Dendritic cell treated with granulocyte-macrophage colony-stimulating factor and Interleukin-4, amounts not matched to agents 40 ng/mL and 50 ng/mL, for 4 days (primary cell): ENCODE measurements at regions not wholly inside any gene's neighbourhood (a gene's known extent, or its start where the extent isn't known, plus 50 kb on each side); places are given as distances from the start of the nearest gene placed in this dataset.
"Not testable (repeated sequence)": the region's sequence is repeated elsewhere in the genome, so short reads cannot be mapped to it uniquely, and the experiment has no call there.

Experiments used
- H3K27ac Mint-ChIP-seq: one replicate; pipeline ENCODE4 v1.8.0; 2022; ENCODE audit warnings: mild to moderate bottlenecking, mixed read lengths
- H3K27me3 Mint-ChIP-seq: one replicate; pipeline ENCODE4 v1.8.0; 2022; ENCODE audit warnings: mild to moderate bottlenecking, mixed read lengths
- H3K36me3 Mint-ChIP-seq: one replicate; pipeline ENCODE4 v1.8.0; 2022; ENCODE audit warnings: low read depth, mixed read lengths
- H3K4me1 Mint-ChIP-seq: one replicate; pipeline ENCODE4 v1.8.0; 2022; ENCODE audit warnings: low read depth, mixed read lengths
- H3K4me3 Mint-ChIP-seq: one replicate; pipeline ENCODE4 v1.8.0; 2022; ENCODE audit warnings: mild to moderate bottlenecking, moderate library complexity, mixed read lengths
- H3K9me3 Mint-ChIP-seq: one replicate; pipeline ENCODE4 v1.8.0; 2022; ENCODE audit warnings: mixed read lengths
- intact Hi-C: fragments of 100-400 bp; cut with micrococcal nuclease; formaldehyde crosslinking; loops from one replicate; pipeline ENCODE4 v1.15.0; 2022

- Mint-ChIP-seq H3K4me1 (no peaks in the 10 kb centered on the region), H3K27ac (no peak overlapping the region), H3K4me3 (no peak overlapping the region), H3K36me3 (no peaks in the 10 kb centered on the region), H3K9me3 (peaks cover 11% of the 10 kb centered on the region), H3K27me3 (no peaks in the 10 kb centered on the region)
- intact Hi-C loops: no loop called here
Observed at GRCh38 chr2:6167592-6168138, 475.5 kb downstream of the SOX11 start.

GRCh38 chr2:6168485-6168884 is 476.3 kb downstream of the SOX11 start:
- H3K4me1 Mint-ChIP-seq: no peaks in the 10 kb centered on the region
- H3K27ac Mint-ChIP-seq: no peak overlapping the region
- peaks cover 19% of the 10 kb centered on the region for H3K9me3 Mint-ChIP-seq
- H3K36me3 Mint-ChIP-seq: no peaks in the 10 kb centered on the region
- intact Hi-C loops: no loop called here
- no peaks in the 10 kb centered on the region for H3K27me3 Mint-ChIP-seq
- H3K4me3 Mint-ChIP-seq: no peak overlapping the region

GRCh38 chr2:6171294-6171693 is 479.1 kb downstream of the SOX11 start:
- H3K4me3 Mint-ChIP-seq: no peak overlapping the region
- H3K27ac Mint-ChIP-seq: no peak overlapping the region
- peaks cover 23% of the 10 kb centered on the region for H3K9me3 Mint-ChIP-seq
- intact Hi-C loops: no loop called here
- no peaks in the 10 kb centered on the region for H3K27me3 Mint-ChIP-seq
- no peaks in the 10 kb centered on the region for H3K4me1 Mint-ChIP-seq
- H3K36me3 Mint-ChIP-seq: no peaks in the 10 kb centered on the region

- peaks cover 30% of the 10 kb centered on the region for H3K9me3 Mint-ChIP-seq
- H3K27me3 Mint-ChIP-seq: no peaks in the 10 kb centered on the region
- no peak overlapping the region for H3K4me3 Mint-ChIP-seq
- H3K27ac Mint-ChIP-seq: no peak overlapping the region
- H3K36me3 Mint-ChIP-seq: no peaks in the 10 kb centered on the region
- H3K4me1 Mint-ChIP-seq: no peaks in the 10 kb centered on the region
- intact Hi-C loops: no loop called here
Observed at GRCh38 chr2:6177811-6178210, 485.6 kb downstream of the SOX11 start.

GRCh38 chr2:6181525-6181924 is 489.3 kb downstream of the SOX11 start:
- intact Hi-C loops: no loop called here
- peaks cover 32% of the 10 kb centered on the region for H3K9me3 Mint-ChIP-seq
- H3K36me3 Mint-ChIP-seq: no peaks in the 10 kb centered on the region
- H3K4me3 Mint-ChIP-seq: no peak overlapping the region
- no peaks in the 10 kb centered on the region for H3K4me1 Mint-ChIP-seq
- no peak overlapping the region for H3K27ac Mint-ChIP-seq
- H3K27me3 Mint-ChIP-seq: no peaks in the 10 kb centered on the region

- H3K4me1 Mint-ChIP-seq: no peaks in the 10 kb centered on the region
- intact Hi-C loops: no loop called here
- no peak overlapping the region for H3K27ac Mint-ChIP-seq
- no peaks in the 10 kb centered on the region for H3K27me3 Mint-ChIP-seq
- H3K4me3 Mint-ChIP-seq: no peak overlapping the region
- peaks cover 32% of the 10 kb centered on the region for H3K9me3 Mint-ChIP-seq
- H3K36me3 Mint-ChIP-seq: no peaks in the 10 kb centered on the region
Observed at GRCh38 chr2:6181926-6182325, 489.7 kb downstream of the SOX11 start.

- no peak overlapping the region for H3K4me3 Mint-ChIP-seq
- H3K27ac Mint-ChIP-seq: no peak overlapping the region
- H3K27me3 Mint-ChIP-seq: no peaks in the 10 kb centered on the region
- H3K9me3 Mint-ChIP-seq: peaks cover 34% of the 10 kb centered on the region
- intact Hi-C loops: no loop called here
- no peaks in the 10 kb centered on the region for H3K36me3 Mint-ChIP-seq
- H3K4me1 Mint-ChIP-seq: no peaks in the 10 kb centered on the region
Observed at GRCh38 chr2:6183226-6183625, 491.0 kb downstream of the SOX11 start.

- H3K4me3 Mint-ChIP-seq: no peak overlapping the region
- no peaks in the 10 kb centered on the region for H3K27me3 Mint-ChIP-seq
- peaks cover 45% of the 10 kb centered on the region for H3K9me3 Mint-ChIP-seq
- H3K27ac Mint-ChIP-seq: no peak overlapping the region
- no peaks in the 10 kb centered on the region for H3K4me1 Mint-ChIP-seq
- intact Hi-C loops: no loop called here
- no peaks in the 10 kb centered on the region for H3K36me3 Mint-ChIP-seq
Observed at GRCh38 chr2:6184532-6185292, 492.5 kb downstream of the SOX11 start.

- Mint-ChIP-seq H3K9me3 (peaks cover 49% of the 10 kb centered on the region), H3K36me3 (no peaks in the 10 kb centered on the region), H3K27ac (no peak overlapping the region), H3K4me1 (no peaks in the 10 kb centered on the region), H3K27me3 (no peaks in the 10 kb centered on the region), H3K4me3 (no peak overlapping the region)
- intact Hi-C loops: no loop called here
Observed at GRCh38 chr2:6186332-6187151, 494.4 kb downstream of the SOX11 start.

- no peak overlapping the region for H3K4me3 Mint-ChIP-seq
- H3K36me3 Mint-ChIP-seq: no peaks in the 10 kb centered on the region
- H3K27ac Mint-ChIP-seq: no peak overlapping the region
- intact Hi-C loops: no loop called here
- H3K4me1 Mint-ChIP-seq: no peaks in the 10 kb centered on the region
- peaks cover 26% of the 10 kb centered on the region for H3K9me3 Mint-ChIP-seq
- no peaks in the 10 kb centered on the region for H3K27me3 Mint-ChIP-seq
Observed at GRCh38 chr2:6196449-6196848, 504.3 kb downstream of the SOX11 start.

- intact Hi-C loops: not testable (repeated sequence)
Observed at GRCh38 chr2:6198370-6198919, 506.3 kb downstream of the SOX11 start.

GRCh38 chr2:6202756-6203155 is 510.6 kb downstream of the SOX11 start:
- no peaks in the 10 kb centered on the region for H3K36me3 Mint-ChIP-seq
- H3K27ac Mint-ChIP-seq: no peak overlapping the region
- intact Hi-C loops: no loop called here
- H3K27me3 Mint-ChIP-seq: no peaks in the 10 kb centered on the region
- H3K4me1 Mint-ChIP-seq: no peaks in the 10 kb centered on the region
- no peak overlapping the region for H3K4me3 Mint-ChIP-seq
- peaks cover 27% of the 10 kb centered on the region for H3K9me3 Mint-ChIP-seq

More at GRCh38 chr2:6198370-6198919, 506.3 kb downstream of the SOX11 start:
- not testable (repeated sequence) for H3K27ac Mint-ChIP-seq, H3K27me3 Mint-ChIP-seq, H3K36me3 Mint-ChIP-seq, H3K4me3 Mint-ChIP-seq, H3K4me1 Mint-ChIP-seq
- peaks cover 26% of the 10 kb centered on the region for H3K9me3 Mint-ChIP-seq

GRCh38 chr2:6203291-6203959 is 511.2 kb downstream of the SOX11 start:
- H3K9me3 Mint-ChIP-seq: peaks cover 21% of the 10 kb centered on the region
- H3K4me1 Mint-ChIP-seq: no peaks in the 10 kb centered on the region
- no peaks in the 10 kb centered on the region for H3K36me3 Mint-ChIP-seq
- no peak overlapping the region for H3K4me3 Mint-ChIP-seq
- H3K27me3 Mint-ChIP-seq: no peaks in the 10 kb centered on the region
- no peak overlapping the region for H3K27ac Mint-ChIP-seq
- intact Hi-C loops: no loop called here

GRCh38 chr2:6206882-6207281 is 514.7 kb downstream of the SOX11 start:
- Mint-ChIP-seq H3K27ac (no peak overlapping the region), H3K4me3 (no peak overlapping the region), H3K27me3 (no peaks in the 10 kb centered on the region), H3K9me3 (peaks cover 19% of the 10 kb centered on the region), H3K4me1 (no peaks in the 10 kb centered on the region), H3K36me3 (no peaks in the 10 kb centered on the region)
- intact Hi-C loops: no loop called here
